Stimulated activated memory B cell treated with anti-CD40 and anti-IgM and Interleukin-4, amounts not matched to agents 10 μg/mL and 1 μg/mL and 100 μg/mL, for 72 hours (primary cell): ENCODE measurements at regions not wholly inside any gene's neighbourhood (a gene's known extent, or its start where the extent isn't known, plus 50 kb on each side); places are given as distances from the start of the nearest gene placed in this dataset.

ENCODE experiments used
- ATAC-seq: fragments of 150-1000 bp; cut with Tn5 transposase; 2 replicates; pipeline ENCODE4 v1.10.0; 2021
- H3K27ac Mint-ChIP-seq: one replicate; pipeline ENCODE4 v1.8.0; 2022; ENCODE audit warnings: mild to moderate bottlenecking, mixed read lengths
- H3K27me3 Mint-ChIP-seq: one replicate; pipeline ENCODE4 v1.8.0; 2022; ENCODE audit warnings: mixed read lengths
- H3K36me3 Mint-ChIP-seq: one replicate; pipeline ENCODE4 v1.8.0; 2022; ENCODE audit warnings: mixed read lengths
- H3K4me1 Mint-ChIP-seq: one replicate; pipeline ENCODE4 v1.8.0; 2022; ENCODE audit warnings: mixed read lengths
- H3K4me3 Mint-ChIP-seq: one replicate; pipeline ENCODE4 v1.8.0; 2022; ENCODE audit warnings: mild to moderate bottlenecking, moderate library complexity, mixed read lengths
- H3K9me3 Mint-ChIP-seq: one replicate; pipeline ENCODE4 v1.8.0; 2022; ENCODE audit warnings: mixed read lengths

DNA sequence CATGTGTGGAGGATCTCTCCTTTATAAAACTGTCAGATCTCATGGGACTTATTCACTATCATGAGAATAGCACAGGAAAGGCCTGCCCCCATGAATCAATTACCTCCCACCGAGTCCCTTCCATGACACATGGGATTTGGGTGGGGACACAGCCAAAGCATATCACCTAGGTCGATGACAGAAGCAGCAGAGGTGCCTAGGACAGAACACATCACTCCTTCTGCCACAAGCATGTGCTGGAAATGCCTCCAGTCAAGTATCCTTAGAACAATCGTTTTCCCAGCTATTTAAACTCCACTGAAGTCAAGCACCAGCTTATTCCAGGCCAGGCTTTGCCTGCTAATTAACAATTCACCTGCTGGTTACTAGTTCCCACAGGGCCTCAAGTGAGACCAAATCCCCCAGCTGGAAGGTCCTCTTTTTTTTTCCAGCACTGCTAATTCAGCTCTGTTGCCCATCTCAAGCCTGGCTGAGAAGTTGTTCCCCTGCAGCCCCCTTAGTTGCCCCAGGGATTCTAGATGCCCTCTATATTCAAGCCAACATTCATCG lies 212.3 kb upstream of the NUDT4 start:
- no peaks in the 10 kb centered on the region for H3K36me3 Mint-ChIP-seq
- no peaks in the 10 kb centered on the region for H3K27me3 Mint-ChIP-seq
- ATAC-seq: no peak
- H3K4me1 Mint-ChIP-seq: peaks cover 70% of the 10 kb centered on the region
- peak overlapping the region; percentile 95 for H3K27ac Mint-ChIP-seq
- no peak overlapping the region for H3K4me3 Mint-ChIP-seq
- H3K9me3 Mint-ChIP-seq: peaks cover 3% of the 10 kb centered on the region

DNA sequence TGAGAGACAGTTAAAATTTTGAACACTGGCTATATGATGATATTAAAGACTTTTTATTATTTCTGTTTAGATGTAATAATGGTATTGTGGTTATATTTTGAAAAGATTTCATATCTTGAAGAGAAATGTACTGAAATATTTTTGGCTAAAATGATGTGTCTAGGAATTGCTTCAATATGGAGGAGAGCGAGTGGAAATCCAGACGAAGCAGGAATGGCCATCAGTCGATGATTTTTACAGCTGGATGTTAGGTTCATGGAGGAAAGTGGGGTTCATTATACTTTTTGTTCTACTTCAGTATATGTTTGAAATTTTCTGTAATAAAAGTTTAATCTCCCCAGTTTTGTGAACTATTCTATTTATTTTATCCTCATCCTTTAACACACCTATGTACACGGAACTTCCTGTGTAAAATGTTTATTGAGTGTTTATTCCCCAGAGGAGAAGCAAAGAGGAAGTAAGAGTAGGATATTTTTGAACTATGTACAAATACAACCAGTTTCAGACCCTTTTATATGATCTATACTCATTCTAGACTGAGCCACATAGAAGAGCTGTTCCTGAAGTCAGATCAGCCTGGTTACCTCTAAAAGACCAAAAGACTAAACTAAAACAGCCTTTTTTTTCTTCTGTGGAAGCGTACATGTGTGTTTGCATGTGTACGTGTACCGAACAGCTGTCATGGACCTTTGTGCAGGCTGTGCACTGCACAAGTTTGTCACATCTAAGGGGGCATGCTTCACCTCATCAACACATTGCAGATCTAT lies 211.0 kb upstream of the NUDT4 start:
- peaks cover 70% of the 10 kb centered on the region for H3K4me1 Mint-ChIP-seq
- peak; percentile 89 for ATAC-seq
- peak overlapping the region; percentile 95 for H3K27ac Mint-ChIP-seq
- no peaks in the 10 kb centered on the region for H3K36me3 Mint-ChIP-seq
- peak overlapping the region; percentile 92 for H3K4me3 Mint-ChIP-seq
- H3K27me3 Mint-ChIP-seq: no peaks in the 10 kb centered on the region
- H3K9me3 Mint-ChIP-seq: peaks cover 3% of the 10 kb centered on the region

DNA sequence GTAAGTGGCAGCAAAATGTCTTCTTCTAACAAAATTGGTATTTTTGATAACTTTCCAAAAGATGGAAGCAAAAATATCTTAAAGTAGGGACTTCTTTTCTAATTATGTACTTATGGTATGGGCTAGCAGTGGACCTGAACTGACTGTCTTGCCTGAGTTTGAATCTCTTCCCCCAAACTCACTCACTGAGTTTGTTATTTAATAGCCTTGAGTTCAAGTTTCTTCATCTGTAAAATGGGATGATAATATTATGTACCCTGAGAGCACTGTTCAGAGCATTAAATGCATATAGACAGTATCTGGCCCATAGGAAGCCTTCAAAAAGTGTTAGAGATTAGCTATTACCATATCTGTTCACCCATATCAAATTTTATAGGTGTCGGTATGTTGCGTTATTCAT lies 210.4 kb upstream of the NUDT4 start:
- peak; percentile 3 for ATAC-seq
- Mint-ChIP-seq H3K4me1 (peaks cover 70% of the 10 kb centered on the region), H3K4me3 (peak overlapping the region; percentile 92), H3K36me3 (no peaks in the 10 kb centered on the region), H3K27ac (peak overlapping the region; percentile 95), H3K9me3 (peaks cover 3% of the 10 kb centered on the region), H3K27me3 (no peaks in the 10 kb centered on the region)

DNA sequence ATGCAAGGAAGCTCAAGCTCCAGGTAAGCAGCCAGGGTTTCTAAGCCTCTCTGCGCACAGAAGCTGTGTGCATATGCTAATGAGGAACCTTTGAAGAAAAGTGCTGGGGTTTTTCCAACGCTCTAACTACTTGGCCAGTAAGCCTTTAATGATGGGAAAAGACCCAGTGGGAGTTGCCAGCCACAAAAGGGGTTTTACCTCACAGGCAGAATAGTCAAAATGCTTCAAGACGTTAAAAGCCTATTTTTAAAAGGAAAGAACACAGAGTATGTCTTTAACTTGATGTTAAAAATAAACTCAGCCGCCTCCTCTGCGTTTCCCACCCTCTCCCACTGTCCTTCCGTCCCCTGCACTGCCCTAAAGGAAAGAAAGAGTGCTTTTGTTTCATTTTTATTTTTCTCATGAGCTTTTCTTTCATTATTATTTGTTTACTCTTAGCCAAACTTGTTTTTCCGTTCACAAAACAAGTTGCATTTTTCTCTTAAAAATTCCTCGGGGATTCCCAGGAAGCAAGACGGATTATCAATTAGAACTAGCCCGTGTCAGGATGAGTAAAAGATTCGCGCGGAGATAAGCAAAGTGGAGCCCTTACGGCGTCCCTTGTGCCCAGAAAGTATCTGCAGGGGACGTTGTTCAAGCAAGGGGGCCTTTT lies 209.8 kb upstream of the NUDT4 start:
- ATAC-seq: peak; percentile 88
- Mint-ChIP-seq H3K27me3 (no peaks in the 10 kb centered on the region), H3K9me3 (peaks cover 3% of the 10 kb centered on the region), H3K4me3 (peak overlapping the region; percentile 92), H3K36me3 (no peaks in the 10 kb centered on the region), H3K27ac (peak overlapping the region; percentile 95), H3K4me1 (peaks cover 65% of the 10 kb centered on the region)

DNA sequence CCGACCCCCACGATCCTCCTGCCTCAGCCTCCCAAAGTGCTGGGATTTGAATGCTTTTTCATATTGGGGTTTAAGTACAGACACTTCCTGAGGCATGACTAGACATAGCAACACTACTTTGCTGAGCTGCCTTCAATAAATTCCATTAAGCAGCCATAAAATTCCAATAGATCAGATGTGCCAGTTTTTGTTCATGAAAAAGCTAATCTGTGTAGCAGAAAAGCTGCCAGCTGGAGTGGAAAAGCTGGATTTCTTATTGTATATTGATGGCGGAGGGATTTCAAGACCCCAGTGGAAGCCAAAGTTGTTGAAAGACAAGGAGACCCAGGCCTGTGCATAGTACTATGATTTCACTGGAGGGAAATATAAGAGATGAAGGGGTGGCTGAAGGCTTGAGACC lies 209.0 kb upstream of the NUDT4 start:
- peaks cover 58% of the 10 kb centered on the region for H3K4me1 Mint-ChIP-seq
- no peaks in the 10 kb centered on the region for H3K36me3 Mint-ChIP-seq
- H3K4me3 Mint-ChIP-seq: peak overlapping the region; percentile 92
- peaks cover 3% of the 10 kb centered on the region for H3K9me3 Mint-ChIP-seq
- H3K27ac Mint-ChIP-seq: peak overlapping the region; percentile 95
- ATAC-seq: no peak
- no peaks in the 10 kb centered on the region for H3K27me3 Mint-ChIP-seq

DNA sequence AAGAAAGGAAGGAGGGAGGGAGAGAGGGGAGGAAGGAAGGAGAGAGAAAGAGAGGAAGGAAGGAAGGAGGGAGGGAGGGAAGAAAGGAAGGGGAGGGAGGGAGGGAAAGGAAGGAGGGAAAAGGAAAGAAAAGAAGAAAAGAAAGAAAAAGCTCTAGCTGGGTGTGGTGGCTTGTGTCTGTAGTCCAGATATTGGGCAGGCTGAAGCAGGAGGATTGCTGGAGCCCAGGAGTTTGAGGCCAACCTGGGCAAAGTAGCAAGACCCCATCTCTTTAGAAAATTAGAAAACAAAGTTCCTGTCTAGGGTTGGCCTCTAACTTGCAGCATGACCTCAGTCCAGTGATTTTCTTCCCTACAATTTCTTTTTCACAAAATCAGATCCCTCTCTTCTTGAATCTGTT lies 208.2 kb upstream of the NUDT4 start:
- no peaks in the 10 kb centered on the region for H3K36me3 Mint-ChIP-seq
- no peaks in the 10 kb centered on the region for H3K27me3 Mint-ChIP-seq
- H3K27ac Mint-ChIP-seq: peak overlapping the region; percentile 95
- H3K9me3 Mint-ChIP-seq: peaks cover 3% of the 10 kb centered on the region
- peaks cover 50% of the 10 kb centered on the region for H3K4me1 Mint-ChIP-seq
- no peak for ATAC-seq
- no peak overlapping the region for H3K4me3 Mint-ChIP-seq

DNA sequence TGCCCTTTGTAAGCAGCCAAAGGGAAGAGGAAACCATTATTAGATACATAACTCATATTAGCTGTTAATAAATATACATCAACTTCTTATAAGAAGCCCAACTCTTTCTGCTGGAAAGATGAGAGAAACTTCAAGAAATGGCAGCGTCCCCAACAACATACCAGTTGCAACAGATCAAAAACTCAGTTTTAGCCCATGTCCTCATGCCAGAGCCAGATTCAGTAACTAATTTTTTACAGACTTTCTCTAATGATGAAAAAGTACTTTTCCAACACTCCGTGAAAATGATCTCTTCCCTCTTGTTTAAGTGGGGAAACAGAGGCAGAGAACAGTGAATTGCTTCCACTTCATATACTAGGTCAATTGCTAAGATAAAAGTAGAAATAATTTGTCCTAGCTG lies 206.8 kb upstream of the NUDT4 start:
- Mint-ChIP-seq H3K9me3 (peaks cover 3% of the 10 kb centered on the region), H3K36me3 (no peaks in the 10 kb centered on the region), H3K4me3 (no peak overlapping the region), H3K4me1 (peaks cover 40% of the 10 kb centered on the region), H3K27ac (no peak overlapping the region), H3K27me3 (no peaks in the 10 kb centered on the region)
- ATAC-seq: no peak

DNA sequence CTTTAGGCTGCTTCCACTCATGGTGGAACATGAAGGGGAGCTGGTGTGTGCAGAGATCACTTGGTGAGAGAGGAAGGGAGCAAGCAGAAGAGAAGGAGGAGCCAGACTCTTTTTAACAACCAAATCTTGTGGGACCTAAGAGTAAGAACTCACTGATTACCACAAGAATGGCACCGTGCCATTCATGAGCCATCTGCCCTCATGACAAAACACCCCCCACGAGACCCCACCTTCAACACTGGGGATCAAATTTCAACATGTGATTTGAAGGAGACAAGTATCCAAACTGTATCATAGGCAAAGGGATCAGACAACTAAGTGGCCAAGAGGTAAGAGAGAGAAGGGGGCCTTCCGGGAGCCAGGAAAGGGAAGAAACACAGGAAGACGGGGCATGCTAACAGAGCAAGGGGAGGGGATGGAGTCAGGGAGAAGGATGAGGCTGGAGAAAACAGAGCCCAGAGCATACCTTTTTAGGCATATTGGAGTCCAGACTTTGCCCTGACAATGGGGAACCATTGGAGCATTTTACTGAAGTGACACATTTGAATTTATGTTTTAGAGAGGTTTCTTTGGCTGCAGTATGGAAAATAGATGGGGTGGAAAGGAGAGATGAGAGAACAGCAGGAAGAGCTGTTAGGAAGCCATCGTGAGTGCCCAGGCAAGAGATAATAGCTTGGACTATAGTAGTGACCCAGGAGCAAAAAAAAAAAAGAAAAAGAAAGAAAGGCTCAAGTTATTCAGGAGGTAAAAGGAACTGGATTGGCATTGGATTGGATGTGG lies 204.4 kb upstream of the NUDT4 start:
- peaks cover 3% of the 10 kb centered on the region for H3K9me3 Mint-ChIP-seq
- H3K4me3 Mint-ChIP-seq: no peak overlapping the region
- H3K27me3 Mint-ChIP-seq: no peaks in the 10 kb centered on the region
- H3K27ac Mint-ChIP-seq: no peak overlapping the region
- H3K4me1 Mint-ChIP-seq: peaks cover 19% of the 10 kb centered on the region
- no peaks in the 10 kb centered on the region for H3K36me3 Mint-ChIP-seq
- ATAC-seq: no peak

DNA sequence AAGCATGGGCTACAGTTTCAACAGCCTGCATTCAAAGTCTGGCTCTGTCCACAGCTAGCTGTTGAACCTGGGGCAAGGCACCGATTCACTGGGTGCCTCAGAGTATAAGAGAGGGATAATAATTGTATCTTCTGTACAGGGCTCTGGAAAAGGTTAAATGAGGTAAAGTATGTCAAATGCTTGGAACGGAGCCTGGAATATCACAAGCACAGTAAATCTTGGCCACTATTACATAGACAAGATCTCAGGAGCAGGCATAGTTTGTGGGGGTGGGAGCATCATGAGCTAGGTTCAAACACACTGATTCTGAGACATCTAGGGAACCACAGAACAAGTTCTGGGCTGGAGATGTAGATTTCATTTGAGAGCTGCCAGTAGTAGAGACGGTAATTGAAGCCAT lies 203.7 kb upstream of the NUDT4 start:
- H3K27me3 Mint-ChIP-seq: no peaks in the 10 kb centered on the region

DNA sequence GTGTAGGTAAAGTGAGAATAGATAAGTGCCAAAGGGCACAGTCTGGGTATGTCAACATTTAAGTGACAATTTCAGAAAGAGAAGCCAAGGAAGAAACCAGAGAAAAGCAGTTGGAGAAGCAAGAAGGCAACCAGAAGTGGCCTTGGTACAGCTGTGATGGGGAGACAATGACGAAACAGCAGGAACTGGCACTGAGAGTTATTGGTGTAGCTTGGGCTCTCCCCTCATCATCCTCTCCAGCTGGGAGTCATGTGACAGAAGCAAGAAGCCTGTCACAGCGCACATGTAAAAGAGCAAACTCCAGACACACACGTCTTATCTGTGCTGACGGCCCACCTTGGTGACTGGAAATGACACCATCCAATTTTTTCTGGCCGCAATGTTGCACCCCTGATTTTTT lies 203.3 kb upstream of the NUDT4 start:
- ATAC-seq: no peak
- peaks cover 8% of the 10 kb centered on the region for H3K4me1 Mint-ChIP-seq
- no peaks in the 10 kb centered on the region for H3K27me3 Mint-ChIP-seq
- H3K4me3 Mint-ChIP-seq: no peak overlapping the region
- H3K9me3 Mint-ChIP-seq: no peaks in the 10 kb centered on the region
- no peaks in the 10 kb centered on the region for H3K36me3 Mint-ChIP-seq
- H3K27ac Mint-ChIP-seq: no peak overlapping the region

More for the DNA sequence above, 203.7 kb upstream of the NUDT4 start:
- H3K4me3 Mint-ChIP-seq: no peak overlapping the region
- peaks cover 12% of the 10 kb centered on the region for H3K4me1 Mint-ChIP-seq
- no peaks in the 10 kb centered on the region for H3K36me3 Mint-ChIP-seq
- H3K9me3 Mint-ChIP-seq: peaks cover 3% of the 10 kb centered on the region
- no peak for ATAC-seq
- H3K27ac Mint-ChIP-seq: no peak overlapping the region

DNA sequence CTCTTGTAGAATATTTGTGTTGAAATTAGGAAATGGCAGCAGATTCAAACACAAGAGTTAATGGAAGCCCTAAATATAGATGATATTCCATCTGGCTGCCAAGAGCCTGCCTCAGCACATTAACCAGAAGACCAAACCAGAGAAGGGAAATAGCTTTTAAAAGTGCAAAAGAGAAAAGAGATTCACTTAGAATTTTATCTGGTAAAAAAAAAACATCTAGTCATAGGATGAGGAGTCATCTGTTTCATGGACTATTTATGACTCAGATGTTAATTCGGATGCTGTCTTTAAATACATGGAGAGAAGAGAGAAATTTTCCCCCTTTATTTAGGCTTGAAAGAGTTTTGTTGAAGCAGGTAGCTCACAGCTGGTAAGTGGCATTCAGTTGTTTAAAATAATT lies 201.6 kb upstream of the NUDT4 start:
- Mint-ChIP-seq H3K4me3 (no peak overlapping the region), H3K27ac (peak overlapping the region; percentile 29), H3K27me3 (no peaks in the 10 kb centered on the region), H3K4me1 (peaks cover 16% of the 10 kb centered on the region), H3K9me3 (no peaks in the 10 kb centered on the region), H3K36me3 (no peaks in the 10 kb centered on the region)
- ATAC-seq: no peak

DNA sequence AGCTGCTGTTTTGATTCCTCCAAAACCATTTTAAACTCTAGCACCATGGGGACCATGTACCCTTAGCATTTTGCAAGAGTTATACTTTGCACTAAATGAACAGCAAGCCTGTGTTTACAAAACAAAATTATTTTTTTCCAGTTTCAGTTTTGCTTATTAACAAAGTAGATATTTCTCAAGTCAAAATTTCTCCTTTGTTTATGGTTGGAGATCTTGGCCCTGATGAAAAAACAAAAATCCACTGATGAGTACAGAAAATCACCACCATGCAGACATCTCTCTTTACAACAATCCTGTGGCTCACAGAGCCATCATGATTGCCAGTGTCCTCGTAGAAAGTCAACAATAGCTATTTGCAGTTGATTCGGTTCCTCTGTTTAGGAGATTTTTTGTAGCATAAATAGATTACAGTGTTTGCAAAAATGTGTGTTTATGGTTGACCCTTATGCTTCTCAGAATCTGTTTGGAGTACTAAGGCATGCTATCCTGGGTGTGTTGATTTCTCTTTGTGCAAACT lies 201.1 kb upstream of the NUDT4 start:
- H3K4me1 Mint-ChIP-seq: peaks cover 21% of the 10 kb centered on the region
- no peaks in the 10 kb centered on the region for H3K36me3 Mint-ChIP-seq
- ATAC-seq: no peak
- H3K9me3 Mint-ChIP-seq: no peaks in the 10 kb centered on the region
- H3K27me3 Mint-ChIP-seq: no peaks in the 10 kb centered on the region
- H3K27ac Mint-ChIP-seq: peak overlapping the region; percentile 51
- H3K4me3 Mint-ChIP-seq: no peak overlapping the region

DNA sequence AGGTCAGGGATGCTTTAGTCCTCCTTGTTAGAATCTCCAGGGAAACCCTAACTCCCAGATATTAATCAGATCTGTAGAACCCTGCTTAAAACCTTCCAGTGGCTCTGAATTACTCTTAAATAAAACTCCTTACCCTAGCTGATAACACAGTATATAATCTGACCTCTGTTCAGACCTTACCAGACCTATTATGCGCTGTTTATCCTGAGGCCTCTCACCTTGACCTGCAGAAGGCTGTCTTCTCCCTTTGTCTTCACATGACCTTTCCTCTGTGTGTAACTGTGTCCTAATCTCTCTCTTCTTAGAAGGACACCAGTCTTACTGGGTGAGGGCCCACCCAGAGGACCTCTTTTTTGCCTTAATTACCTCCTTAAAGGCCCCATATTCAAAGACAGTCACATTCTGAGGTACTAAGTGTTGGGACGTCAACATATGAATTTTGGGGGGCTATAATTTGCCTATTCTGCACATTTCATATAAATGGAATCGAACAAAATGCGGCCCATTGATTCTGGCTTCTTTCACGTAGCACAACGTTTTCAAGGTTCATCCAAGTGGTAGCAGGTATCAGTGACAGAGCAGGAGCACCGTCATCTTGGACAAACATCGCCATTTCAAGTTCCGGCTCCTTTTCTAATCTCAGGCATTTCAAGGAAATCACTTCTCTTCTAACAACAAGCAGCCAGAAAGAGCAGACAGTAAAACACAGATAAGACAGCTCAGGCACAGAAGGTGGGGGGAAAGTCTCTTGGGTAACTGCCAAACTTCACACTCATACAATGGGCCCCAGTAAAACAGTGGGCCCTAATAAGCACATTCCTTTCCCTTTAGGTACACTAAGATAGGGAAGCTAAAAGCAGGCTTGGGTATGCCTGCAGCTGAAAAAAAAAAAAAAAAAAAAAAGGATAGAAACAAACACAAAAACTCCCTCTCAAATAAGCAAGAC lies 200.2 kb upstream of the NUDT4 start:
- Mint-ChIP-seq H3K9me3 (no peaks in the 10 kb centered on the region), H3K36me3 (no peaks in the 10 kb centered on the region), H3K27ac (peak overlapping the region; percentile 51), H3K27me3 (no peaks in the 10 kb centered on the region), H3K4me3 (no peak overlapping the region), H3K4me1 (peaks cover 28% of the 10 kb centered on the region)
- ATAC-seq: no peak

DNA sequence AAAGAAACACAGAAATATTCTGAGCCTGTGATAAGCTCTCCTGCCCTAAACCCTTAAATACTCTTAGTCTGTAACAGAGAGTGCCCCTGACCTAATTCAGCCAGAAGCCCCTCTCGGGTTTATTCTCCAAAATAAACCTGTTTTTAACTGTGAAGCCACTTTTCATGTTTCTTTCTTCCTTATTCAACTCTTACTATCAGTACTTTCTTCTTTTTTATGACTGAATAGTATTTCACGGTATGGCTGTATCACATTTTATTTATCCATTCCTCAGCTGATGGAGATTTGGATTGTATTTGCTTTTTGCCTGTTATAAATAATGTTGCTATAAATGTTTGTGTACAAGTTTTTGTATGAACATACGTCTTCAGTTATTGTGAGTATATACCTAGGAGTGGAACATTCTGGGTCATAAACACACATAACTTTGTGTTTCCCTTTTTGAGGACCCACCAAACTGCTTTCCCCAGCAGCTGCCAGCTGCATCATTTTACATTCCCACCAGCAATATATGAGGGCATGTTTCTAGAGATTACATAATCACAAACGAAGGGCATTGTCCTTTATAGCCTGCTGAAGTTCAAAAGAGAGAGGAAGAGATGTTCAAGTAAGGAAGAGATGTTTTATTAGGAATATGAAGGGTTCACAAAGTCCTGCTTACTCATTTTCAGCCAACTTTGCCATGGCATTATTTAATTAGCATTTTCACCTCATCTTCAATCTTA lies 199.4 kb upstream of the NUDT4 start:
- Mint-ChIP-seq H3K9me3 (no peaks in the 10 kb centered on the region), H3K36me3 (no peaks in the 10 kb centered on the region), H3K27me3 (no peaks in the 10 kb centered on the region), H3K4me1 (peaks cover 28% of the 10 kb centered on the region), H3K4me3 (no peak overlapping the region), H3K27ac (no peak overlapping the region)
- ATAC-seq: no peak
